IMR-90 (cell line): ENCODE measurements at regions not wholly inside any gene's neighbourhood (a gene's known extent, or its start where the extent isn't known, plus 50 kb on each side); places are given as distances from the start of the nearest gene placed in this dataset.

Experiments used
- ATAC-seq: fragments of 200-7000 bp; cut with Tn5 transposase; 2 replicates; pipeline ENCODE4 v1.9.1; 2020; ENCODE audit warnings: low read depth, mild to moderate bottlenecking, moderate library complexity
- BruUV-seq: library from RNA; stranded (reverse); fragments of 400-500 nt; replicated peaks from 2 replicates; lab custom pipeline; 2021; lab: Mats Ljungman, UMichigan
- CTCF ChIA-PET: fragments of 300-600 bp; formaldehyde crosslinking; extraction: SDS; loops from one replicate; lab custom pipeline; 2021; ENCODE audit warnings: antibody characterized with exemption; lab: Yijun Ruan, JAX
- POLR2A ChIA-PET: fragments of 300-600 bp; sonication (Branson Sonifier 250); formaldehyde crosslinking; loops from one replicate; lab custom pipeline; 2022; ENCODE audit warnings: antibody characterized with exemption; ENCODE audit not compliant: unreplicated experiment; lab: Charles Lee
- DNase-seq: peaks from one replicate; pipeline ENCODE4 v3.0.0; 2013
- H2AFZ ChIP-seq: replicated peaks from 2 replicates; pipeline ENCODE3; 2013; ENCODE audit warnings: low read length, mild to moderate bottlenecking; ENCODE audit not compliant: poor library complexity
- H2AK5ac ChIP-seq: 2 replicates; pipeline ENCODE4 v1.6.1; 2013; ENCODE audit warnings: low read depth, low read length, inconsistent platforms
- H2AK9ac ChIP-seq: replicated peaks from 2 replicates; pipeline ENCODE3; 2013; ENCODE audit warnings: mild to moderate bottlenecking, low read depth, low read length, moderate library complexity; ENCODE audit not compliant: poor library complexity
- H2BK120ac ChIP-seq: 2 replicates; pipeline ENCODE4 v1.6.1; 2013; ENCODE audit warnings: low read depth, low read length, inconsistent platforms
- H2BK15ac ChIP-seq: 3 replicates; pipeline ENCODE4 v1.6.1; 2013; ENCODE audit warnings: low read depth, low read length, inconsistent platforms
- H2BK20ac ChIP-seq: 2 replicates; pipeline ENCODE4 v1.6.1; 2013; ENCODE audit warnings: low read depth, mild to moderate bottlenecking, inconsistent platforms, low read length, moderate library complexity
- H2BK5ac ChIP-seq: 2 replicates; pipeline ENCODE4 v1.6.1; 2013; ENCODE audit warnings: mild to moderate bottlenecking, low read depth, low read length, inconsistent platforms; ENCODE audit not compliant: poor library complexity, severe bottlenecking
- H3K14ac ChIP-seq: replicated peaks from 2 replicates; pipeline ENCODE4 v1.6.1; 2013; ENCODE audit warnings: low read depth, low read length, inconsistent platforms
- H3K18ac ChIP-seq: 2 replicates; pipeline ENCODE4 v1.6.1; 2013; ENCODE audit warnings: low read depth, low read length, control low read depth
- H3K23ac ChIP-seq: 2 replicates; pipeline ENCODE4 v1.6.1; 2013; ENCODE audit warnings: low read depth, low read length, inconsistent platforms
- H3K27ac ChIP-seq: 2 replicates; pipeline ENCODE4 v1.5.1; 2013; ENCODE audit warnings: mild to moderate bottlenecking, control low read depth, low read length; ENCODE audit not compliant: insufficient read depth
- H3K27me3 ChIP-seq: 2 replicates; pipeline ENCODE4 v1.6.1; 2013; ENCODE audit warnings: low read length; ENCODE audit not compliant: control insufficient read depth, insufficient read depth
- H3K36me3 ChIP-seq: 2 replicates; pipeline ENCODE4 v1.6.1; 2013; ENCODE audit warnings: low read length, mixed read lengths; ENCODE audit not compliant: control insufficient read depth, insufficient read depth
- H3K4ac ChIP-seq: 2 replicates; pipeline ENCODE4 v1.6.1; 2013; ENCODE audit warnings: low read depth, low read length, inconsistent platforms
- H3K4me1 ChIP-seq: 2 replicates; pipeline ENCODE4 v1.6.1; 2013; ENCODE audit warnings: low read length, mixed read lengths; ENCODE audit not compliant: control insufficient read depth, insufficient read depth
- H3K4me2 ChIP-seq: 2 replicates; pipeline ENCODE4 v1.6.1; 2013; ENCODE audit warnings: low read depth, mild to moderate bottlenecking, control low read depth, low read length, moderate library complexity
- H3K4me3 ChIP-seq: 2 replicates; pipeline ENCODE4 v1.5.1; 2013; ENCODE audit warnings: low read depth, mild to moderate bottlenecking, control low read depth, low read length, moderate library complexity; ENCODE audit not compliant: insufficient read depth
- H3K56ac ChIP-seq: 2 replicates; pipeline ENCODE4 v1.6.1; 2013; ENCODE audit warnings: low read length, inconsistent platforms; ENCODE audit not compliant: insufficient read depth; ENCODE audit errors: extremely low read depth
- H3K79me1 ChIP-seq, 2 experiments: 2 replicates each; pipeline ENCODE4 v1.6.1; 2013; ENCODE audit warnings: low read length in 2 of 2, inconsistent platforms in 1 of 2, low read depth in 1 of 2
- H3K9ac ChIP-seq: 2 replicates; pipeline ENCODE4 v1.6.1; 2013; ENCODE audit warnings: low read depth, low read length, control low read depth
- H3K9me1 ChIP-seq: 2 replicates; pipeline ENCODE4 v1.6.1; 2013; ENCODE audit warnings: low read length, inconsistent platforms; ENCODE audit not compliant: insufficient read depth
- H3K9me3 ChIP-seq: 2 replicates; pipeline ENCODE4 v1.6.1; 2013; ENCODE audit warnings: low read length; ENCODE audit not compliant: control insufficient read depth, insufficient read depth
- H4K20me1 ChIP-seq: 2 replicates; pipeline ENCODE4 v1.6.1; 2013; ENCODE audit warnings: low read length, inconsistent platforms; ENCODE audit not compliant: insufficient read depth
- H4K5ac ChIP-seq: 2 replicates; pipeline ENCODE4 v1.6.1; 2013; ENCODE audit warnings: mild to moderate bottlenecking, low read depth, low read length, control low read depth
- H4K8ac ChIP-seq, 2 experiments: 2 replicates each; pipeline ENCODE4 v1.6.1; 2013; ENCODE audit warnings: low read depth in 2 of 2, low read length in 2 of 2, control low read depth in 1 of 2, inconsistent platforms in 1 of 2
- H4K91ac ChIP-seq: 2 replicates; pipeline ENCODE4 v1.6.1; 2013; ENCODE audit warnings: low read depth, low read length, inconsistent platforms; ENCODE audit not compliant: insufficient read depth
- BHLHE40 ChIP-seq: fragments of 150-350 bp; IDR thresholded peaks from 2 replicates; pipeline ENCODE4 v1.6.1; 2016; ENCODE audit warnings: mild to moderate bottlenecking, low read depth, low read length
- CEBPB ChIP-seq: IDR thresholded peaks from 2 replicates; pipeline ENCODE4 v1.6.1; 2012; ENCODE audit warnings: low read depth, low read length, improper control_type of control experiment
- CHD1 ChIP-seq: IDR thresholded peaks from 2 replicates; pipeline ENCODE4 v1.6.1; 2012; ENCODE audit warnings: low read depth, low read length, improper control_type of control experiment
- CTCF ChIP-seq: conservative IDR thresholded peaks from 2 replicates; pipeline ENCODE4 v1.5.1; 2012; ENCODE audit warnings: mild to moderate bottlenecking, low read depth, low read length, improper control_type of control experiment
- ELK1 ChIP-seq: fragments of 150-350 bp; IDR thresholded peaks from 2 replicates; pipeline ENCODE4 v1.6.1; 2016; ENCODE audit warnings: low read depth, mild to moderate bottlenecking, low read length, moderate library complexity, borderline replicate concordance
- FOS ChIP-seq: fragments of 150-350 bp; IDR thresholded peaks from 2 replicates; pipeline ENCODE4 v1.6.1; 2016; ENCODE audit warnings: low read depth, low read length
- MAFK ChIP-seq: IDR thresholded peaks from 2 replicates; pipeline ENCODE4 v1.6.1; 2012; ENCODE audit warnings: low read depth, low read length, improper control_type of control experiment
- MAZ ChIP-seq: IDR thresholded peaks from 2 replicates; pipeline ENCODE4 v1.6.1; 2012; ENCODE audit warnings: low read depth, mild to moderate bottlenecking, low read length, improper control_type of control experiment, moderate library complexity, borderline replicate concordance
- MXI1 ChIP-seq: IDR thresholded peaks from 2 replicates; pipeline ENCODE4 v1.6.1; 2012; ENCODE audit warnings: low read depth, mild to moderate bottlenecking, low read length, moderate library complexity, borderline replicate concordance
- NFE2L2 ChIP-seq: fragments of 150-350 bp; IDR thresholded peaks from 2 replicates; pipeline ENCODE4 v1.6.1; 2016; ENCODE audit warnings: low read depth, mild to moderate bottlenecking, low read length
- POLR2A ChIP-seq: IDR thresholded peaks from 2 replicates; pipeline ENCODE4 v1.6.1; 2012; ENCODE audit warnings: mild to moderate bottlenecking, low read depth, low read length
- RAD21 ChIP-seq: IDR thresholded peaks from 2 replicates; pipeline ENCODE4 v1.6.1; 2012; ENCODE audit warnings: low read length, improper control_type of control experiment
- RCOR1 ChIP-seq: IDR thresholded peaks from 2 replicates; pipeline ENCODE4 v1.6.1; 2012; ENCODE audit warnings: mild to moderate bottlenecking, low read length, improper control_type of control experiment; ENCODE audit not compliant: insufficient replicate concordance
- RFX5 ChIP-seq: IDR thresholded peaks from 2 replicates; pipeline ENCODE4 v1.8.0; 2012; ENCODE audit warnings: low read depth, mild to moderate bottlenecking, low read length, moderate library complexity
- SMC3 ChIP-seq: fragments of 150-350 bp; IDR thresholded peaks from 2 replicates; pipeline ENCODE4 v1.6.1; 2016; ENCODE audit warnings: low read depth, mild to moderate bottlenecking, antibody characterized with exemption, low read length, moderate library complexity
- USF2 ChIP-seq: fragments of 150-350 bp; IDR thresholded peaks from 2 replicates; pipeline ENCODE4 v1.6.1; 2017; ENCODE audit warnings: mild to moderate bottlenecking, antibody characterized with exemption, low read length, low read depth
- WGBS, 2 experiments: methylation state at CpG; one replicate each; pipeline versions ENCODE4 v1.1.5 to v1.1.7; 2013; ENCODE audit warnings: missing lambda C conversion rate in 2 of 2; ENCODE audit not compliant: insufficient read length in 1 of 2; ENCODE audit errors: extremely low coverage in 2 of 2; 5-methylcytosine and 5-hydroxymethylcytosine counted together
- dilution Hi-C: fragments of 300-500 bp; cut with HindIII; formaldehyde crosslinking; loops from one replicate; pipeline ENCODE4 v1.14.3; 2018; ENCODE audit warnings: low sequenced_read_pairs; ENCODE audit not compliant: unreplicated experiment
- in situ Hi-C: fragments of 300-500 bp; cut with MboI; formaldehyde crosslinking; loops from 3 replicates; pipeline ENCODE4 v1.14.3; 2019; ENCODE audit warnings: low sequenced_read_pairs, inconsistent platforms, mixed read lengths
- intact Hi-C: fragments of 100-400 bp; cut with micrococcal nuclease; formaldehyde crosslinking; loops from 2 replicates; pipeline ENCODE4 v1.10.0; 2022

GRCh38 chr16:59236804-59237458 lies 502.8 kb upstream of the GOT2 start:
- no peak overlapping the region for H3K27ac ChIP-seq
- no peak overlapping the region for H3K56ac ChIP-seq
- no peak overlapping the region for H2BK20ac ChIP-seq
- no peaks in the 10 kb centered on the region for H3K27me3 ChIP-seq
- H3K18ac ChIP-seq, result no peak overlapping the region
- DNase-seq, result no peak
- H2BK120ac ChIP-seq, result no peak overlapping the region
- no peak overlapping the region for H4K8ac ChIP-seq
- no peak overlapping the region for H3K9ac ChIP-seq
- POLR2A ChIA-PET, result no interaction called here
- 22% methylated on average over 1 of the region's 4 CpGs; no CpG with 5 or more reads in 1 of the 2 experiments for WGBS, 2 experiments
- ATAC-seq, result no peak
- BruUV-seq, result no TSS peak
- no peaks in the 10 kb centered on the region for H3K9me3 ChIP-seq
- intact Hi-C loops (no loop called here), in situ Hi-C loops (no loop called here), dilution Hi-C loops (no loop called here)
- H2AK5ac ChIP-seq, result no peak overlapping the region
- no peak overlapping the region for H2BK5ac ChIP-seq
- no peak overlapping the region for H2AK9ac ChIP-seq
- H3K4me1 ChIP-seq, result no peaks in the 10 kb centered on the region
- no peaks in the 10 kb centered on the region for H3K36me3 ChIP-seq
- H3K4ac ChIP-seq, result no peak overlapping the region
- H2AFZ ChIP-seq, result no peak overlapping the region
- H2BK15ac ChIP-seq, result no peak overlapping the region
- no peak overlapping the region for H4K5ac ChIP-seq
- H3K4me2 ChIP-seq, result no peak overlapping the region
- CTCF ChIA-PET, result no interaction called here
- H4K91ac ChIP-seq, result no peak overlapping the region
- H4K20me1 ChIP-seq, result no peaks in the 10 kb centered on the region
- no peak overlapping the region for H3K23ac ChIP-seq
- H3K79me1 ChIP-seq, result no peaks in the 10 kb centered on the region
- H3K4me3 ChIP-seq, result no peak overlapping the region
- TF ChIP-seq CTCF (no peak), CHD1 (no peak), RCOR1 (no peak), CEBPB (no peak), ELK1 (no peak), MAFK (no peak), BHLHE40 (no peak), FOS (no peak), MXI1 (no peak), USF2 (no peak), SMC3 (no peak), RAD21 (no peak), NFE2L2 (no peak), POLR2A (no peak), MAZ (no peak), RFX5 (no peak)
- no peak overlapping the region for H3K14ac ChIP-seq
- H3K9me1 ChIP-seq, result no peaks in the 10 kb centered on the region
